Lung microvascular endothelial cell (primary cell): ENCODE measurements at regions not wholly inside any gene's neighbourhood (a gene's known extent, or its start where the extent isn't known, plus 50 kb on each side); places are given as distances from the start of the nearest gene placed in this dataset.

Experiments used
- DNase-seq, 2 donors: peaks; one replicate each; pipeline versions ENCODE4 v3.0.0 to v3.0.0-alpha.2; 2010; ENCODE audit warnings: low read depth in 2 of 2

DNA sequence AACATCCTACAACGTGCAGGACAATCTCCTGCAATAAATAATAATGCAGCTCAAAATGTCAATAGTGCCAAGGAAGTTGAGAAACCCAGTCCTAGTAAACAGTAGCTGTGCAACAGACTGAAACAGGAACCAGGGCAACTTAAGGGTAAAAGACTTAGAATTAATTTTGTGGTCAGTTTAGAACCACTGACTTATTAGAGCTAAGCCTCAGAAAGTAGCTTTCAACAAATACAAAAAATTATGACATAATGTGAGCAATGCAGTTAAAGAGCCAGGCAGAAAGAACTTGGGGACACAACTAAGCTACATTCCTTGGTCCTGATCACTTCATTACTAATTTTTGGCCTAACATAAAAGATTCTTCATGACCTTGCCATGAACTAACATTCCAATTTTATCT, 195.4 kb downstream of the MACC1 start:
- DNase-seq: no peak

DNA sequence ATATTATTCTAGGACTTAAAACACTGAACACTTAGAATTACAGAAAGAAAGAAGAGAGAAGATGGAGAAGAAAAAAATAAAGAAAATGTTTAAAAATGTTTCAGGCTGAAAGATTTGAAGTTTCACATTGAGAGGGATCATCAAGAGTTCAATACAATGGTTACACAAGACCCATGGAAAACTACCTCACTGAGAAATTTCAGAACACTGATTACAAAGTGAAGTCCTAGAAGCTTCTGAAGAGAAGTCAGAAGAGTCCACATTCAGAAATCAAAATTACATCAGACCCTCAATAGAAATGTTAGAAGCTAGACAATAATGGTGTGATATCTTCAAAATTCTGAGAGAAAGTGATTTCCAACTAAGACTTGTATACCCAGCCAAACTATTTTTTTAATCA, 196.1 kb downstream of the MACC1 start:
- DNase-seq: no peak

DNA sequence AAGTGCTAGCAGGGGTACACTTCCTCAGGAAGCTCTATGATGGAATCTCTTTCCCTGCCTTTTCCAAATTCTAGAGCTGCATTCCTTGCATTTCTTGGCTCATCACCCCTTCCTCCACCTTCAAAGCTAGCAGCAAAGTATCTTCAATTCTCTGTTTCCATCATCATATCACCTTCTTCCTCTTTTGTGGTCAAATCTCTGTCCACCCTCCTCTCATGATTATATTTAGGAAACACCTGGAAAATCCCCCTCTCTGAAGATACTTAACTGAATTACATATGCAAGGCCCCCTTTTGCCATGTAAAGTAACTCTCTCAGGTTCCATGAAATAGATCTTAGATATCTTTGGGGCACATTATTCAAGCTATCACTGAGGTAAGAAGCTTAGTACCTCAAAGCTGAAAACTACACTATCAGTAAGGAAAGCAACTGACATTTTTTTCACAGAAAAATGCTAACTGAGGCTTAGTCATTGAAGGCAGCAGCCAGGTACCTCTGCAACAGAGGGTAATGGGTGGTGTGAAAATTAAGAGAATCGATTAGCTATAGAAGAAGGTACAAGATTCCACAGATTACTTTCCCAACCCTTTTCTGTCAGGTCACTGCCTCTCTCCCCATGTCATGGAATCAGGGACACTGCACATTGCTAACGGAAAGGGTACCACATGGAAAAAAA, 197.3 kb downstream of the MACC1 start:
- no peak for DNase-seq

DNA sequence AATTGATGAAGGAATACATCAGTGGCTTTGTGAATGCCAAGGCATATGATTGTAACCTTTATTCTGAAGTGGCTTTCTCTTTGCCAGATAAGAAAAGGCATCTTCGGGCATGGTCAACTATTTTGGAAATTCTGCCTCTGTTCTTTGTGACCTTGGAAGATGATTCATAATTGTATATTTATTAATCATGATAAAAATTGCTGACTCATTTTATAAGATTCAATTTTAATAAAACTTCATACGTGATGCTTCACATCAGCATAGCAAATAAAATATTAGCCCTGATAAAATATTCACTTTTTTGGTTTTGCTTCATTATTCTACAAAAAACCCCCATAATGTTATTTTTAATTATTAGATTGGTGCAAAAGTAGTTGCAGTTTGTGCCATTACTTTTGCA, 200.5 kb downstream of the MACC1 start:
- no peak for DNase-seq

DNA sequence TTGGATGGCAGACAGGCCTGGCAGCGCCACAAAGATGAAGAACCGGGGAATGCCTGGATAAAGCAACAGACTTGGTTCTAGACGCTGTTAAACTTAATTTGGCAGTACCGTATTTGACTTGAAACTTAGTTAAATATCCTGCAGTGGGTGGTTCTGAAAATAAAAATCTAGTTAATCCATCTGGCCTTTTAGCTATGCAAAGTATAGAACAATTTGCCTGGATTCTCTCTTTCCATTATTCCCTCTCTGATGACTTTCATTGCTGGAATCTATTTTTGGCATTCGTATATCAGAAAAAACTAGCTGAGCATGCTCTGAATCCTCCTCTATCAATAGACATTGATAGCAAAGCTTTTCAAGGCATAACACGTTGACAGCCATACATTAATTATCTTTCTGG, 203.6 kb downstream of the MACC1 start:
- DNase-seq: no peak

DNA sequence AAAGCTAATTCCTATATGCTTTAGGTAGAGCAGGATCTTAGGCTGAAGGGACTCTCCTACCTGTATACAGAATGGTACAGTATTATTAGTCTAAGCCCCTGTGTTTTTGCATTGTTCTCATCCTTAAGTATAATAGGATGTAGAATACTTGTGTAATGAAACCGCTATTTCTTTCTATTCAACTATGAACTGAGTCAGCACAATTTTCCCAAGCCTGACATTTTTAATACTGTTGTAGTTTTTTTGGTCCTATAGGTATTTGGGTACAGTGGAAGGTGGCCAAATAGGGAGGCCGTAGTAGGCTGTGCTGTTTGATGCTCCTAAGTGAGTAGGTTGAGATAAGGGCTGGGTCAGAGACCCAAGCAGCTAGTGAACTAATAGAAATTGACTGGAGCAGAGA, 205.1 kb downstream of the MACC1 start:
- no peak for DNase-seq

DNA sequence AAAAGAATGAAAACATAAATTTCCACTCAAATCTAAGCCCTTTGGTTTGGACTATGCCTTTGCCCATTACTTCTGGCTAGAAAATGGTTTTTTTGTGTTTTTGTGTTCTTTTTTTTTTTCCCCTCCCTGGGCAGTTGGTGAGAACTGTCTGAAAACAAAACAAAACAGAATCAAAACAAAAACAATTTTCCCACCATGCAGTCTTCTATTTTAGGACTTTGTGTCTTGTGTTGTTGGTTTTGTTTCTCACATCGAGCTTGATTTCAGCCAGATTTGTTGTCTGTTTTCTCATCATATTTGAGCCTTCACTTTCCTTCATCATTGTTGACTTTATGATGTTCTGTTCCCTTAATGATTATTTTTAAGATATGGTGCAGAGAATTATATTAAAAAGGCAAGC, 206.3 kb downstream of the MACC1 start:
- DNase-seq: no peak

DNA sequence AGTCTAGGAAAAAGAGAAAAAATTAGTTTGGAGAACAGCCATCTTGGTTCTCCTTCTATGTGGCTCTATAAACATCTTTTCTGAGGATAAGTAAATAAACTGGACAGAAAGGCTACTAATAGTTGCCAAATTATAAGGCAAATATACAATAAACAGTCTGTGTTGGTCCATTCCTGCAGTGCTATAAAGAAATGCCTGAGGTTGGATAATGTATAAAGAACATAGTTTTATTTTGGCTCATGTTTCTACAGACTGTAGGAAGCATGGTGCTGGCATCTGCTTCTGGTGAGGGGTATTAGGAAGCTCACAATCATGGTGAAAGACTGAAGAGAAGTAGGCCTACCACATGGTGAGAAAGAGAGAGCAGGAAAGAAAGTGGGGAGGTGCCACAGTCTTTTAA, 209.7 kb downstream of the MACC1 start:
- DNase-seq: no peak

DNA sequence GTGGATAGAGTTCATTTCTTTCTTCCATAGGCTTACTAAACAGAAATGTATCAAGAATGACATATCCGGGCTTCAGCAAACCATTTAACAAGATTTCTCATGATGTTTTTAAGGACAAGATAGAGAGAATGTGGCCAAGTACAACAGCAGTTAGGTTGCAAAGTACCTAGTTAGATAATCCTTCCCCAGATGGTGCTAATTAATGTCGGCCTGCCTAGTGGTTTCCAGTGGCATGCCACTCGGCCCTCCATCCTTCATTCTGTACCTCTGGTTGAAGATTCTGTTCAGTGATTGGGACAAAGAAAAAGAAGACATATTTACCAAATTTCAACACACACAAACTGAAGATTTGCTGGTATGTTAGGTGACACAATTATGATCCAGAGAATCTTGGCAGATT, 212.1 kb downstream of the MACC1 start:
- DNase-seq: no peak

DNA sequence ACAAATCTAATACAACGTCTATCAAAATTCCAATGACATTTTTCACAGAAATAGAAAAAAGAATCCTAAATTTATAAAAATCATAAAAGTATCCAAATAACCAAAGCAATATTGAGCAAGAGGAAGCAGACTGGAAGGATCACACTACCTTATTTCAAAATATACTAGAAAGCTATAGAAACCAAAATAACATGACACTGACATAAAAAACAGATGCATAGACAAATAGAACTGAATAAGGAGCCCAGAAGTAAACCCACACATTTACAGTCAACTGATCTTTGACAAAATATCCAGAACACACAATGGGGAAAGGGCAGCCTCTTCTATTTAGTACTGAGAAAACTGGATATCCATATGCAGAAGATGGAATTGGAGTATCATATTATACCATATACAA, 217.5 kb downstream of the MACC1 start:
- DNase-seq: no peak

DNA sequence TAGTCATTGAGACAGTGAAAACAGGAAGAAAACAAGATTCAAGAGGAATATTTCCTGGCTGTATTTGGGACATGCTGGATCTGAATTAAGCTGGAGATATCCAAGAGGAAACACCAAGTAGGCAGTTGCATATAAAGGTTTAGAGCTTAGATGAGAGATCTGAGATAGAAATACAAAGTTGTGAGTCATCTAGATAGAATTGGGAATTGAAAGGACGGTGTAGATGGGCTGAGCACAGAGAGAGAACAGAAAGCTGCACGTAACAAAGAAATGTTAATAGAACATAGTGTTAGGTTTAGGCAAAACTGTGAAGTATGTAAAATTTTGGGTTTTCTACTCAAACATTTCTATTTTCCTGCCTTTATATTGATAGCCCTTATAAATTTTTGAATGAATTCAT, 218.5 kb upstream of the TMEM196 start:
- DNase-seq: no peak

DNA sequence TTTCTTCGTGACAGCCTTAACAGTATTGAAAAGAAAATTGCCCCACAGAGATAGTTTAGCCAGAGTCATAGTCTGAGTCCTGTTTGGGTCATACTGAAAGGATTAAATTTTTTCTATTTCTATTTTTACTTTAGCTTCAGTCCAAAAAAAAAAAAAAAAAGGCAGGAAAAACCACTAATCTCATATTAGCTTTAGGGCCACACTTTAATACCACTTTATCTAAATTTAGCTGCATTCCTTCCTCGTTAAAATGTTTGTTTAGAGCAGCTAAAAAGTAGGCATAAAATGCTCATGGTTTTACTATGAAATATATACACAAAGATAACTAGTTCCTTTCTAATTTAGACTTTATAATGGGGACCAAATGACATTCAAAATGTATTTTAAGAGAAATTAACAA, 216.5 kb upstream of the TMEM196 start:
- no peak for DNase-seq

DNA sequence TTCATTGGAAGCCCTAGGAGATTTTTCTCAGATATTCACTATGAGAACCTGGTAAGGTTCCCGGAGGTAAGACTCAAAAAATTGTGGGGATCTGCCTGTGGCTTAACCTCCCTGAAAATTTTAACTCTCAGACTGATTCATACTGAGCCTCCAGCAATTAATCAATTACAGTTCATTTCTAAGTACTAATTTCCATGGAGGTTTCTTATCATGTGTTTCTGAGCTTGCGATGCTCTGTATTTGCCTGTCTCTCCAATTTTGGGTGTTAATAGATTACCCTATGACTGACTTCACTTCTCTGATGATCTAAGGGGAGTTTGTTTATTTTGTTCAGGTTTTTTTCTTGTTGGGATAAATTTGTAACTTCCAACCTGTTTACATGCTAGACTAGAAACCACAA, 215.4 kb upstream of the TMEM196 start:
- no peak for DNase-seq

DNA sequence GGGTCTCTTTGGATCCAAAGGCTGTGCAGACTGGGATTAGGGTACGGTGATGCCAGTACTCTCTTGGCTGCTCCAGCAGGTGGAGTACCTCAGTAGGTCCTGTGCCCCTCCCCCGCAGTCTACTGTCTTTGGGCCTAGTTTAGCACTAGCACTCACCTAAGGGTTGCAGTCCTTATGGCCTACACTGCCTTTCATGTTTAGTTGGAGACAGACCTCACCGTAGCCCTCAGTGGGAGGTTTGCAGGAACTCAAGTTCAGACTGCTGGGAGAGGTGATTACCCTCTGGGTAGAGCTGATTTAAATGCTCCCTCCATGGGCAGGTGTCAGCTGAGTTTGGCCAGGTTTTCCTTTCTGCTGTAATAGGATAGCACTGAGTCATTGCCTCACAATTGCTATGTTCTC, 210.8 kb upstream of the TMEM196 start:
- DNase-seq: peak in 1 of 2 donors; percentile 0

DNA sequence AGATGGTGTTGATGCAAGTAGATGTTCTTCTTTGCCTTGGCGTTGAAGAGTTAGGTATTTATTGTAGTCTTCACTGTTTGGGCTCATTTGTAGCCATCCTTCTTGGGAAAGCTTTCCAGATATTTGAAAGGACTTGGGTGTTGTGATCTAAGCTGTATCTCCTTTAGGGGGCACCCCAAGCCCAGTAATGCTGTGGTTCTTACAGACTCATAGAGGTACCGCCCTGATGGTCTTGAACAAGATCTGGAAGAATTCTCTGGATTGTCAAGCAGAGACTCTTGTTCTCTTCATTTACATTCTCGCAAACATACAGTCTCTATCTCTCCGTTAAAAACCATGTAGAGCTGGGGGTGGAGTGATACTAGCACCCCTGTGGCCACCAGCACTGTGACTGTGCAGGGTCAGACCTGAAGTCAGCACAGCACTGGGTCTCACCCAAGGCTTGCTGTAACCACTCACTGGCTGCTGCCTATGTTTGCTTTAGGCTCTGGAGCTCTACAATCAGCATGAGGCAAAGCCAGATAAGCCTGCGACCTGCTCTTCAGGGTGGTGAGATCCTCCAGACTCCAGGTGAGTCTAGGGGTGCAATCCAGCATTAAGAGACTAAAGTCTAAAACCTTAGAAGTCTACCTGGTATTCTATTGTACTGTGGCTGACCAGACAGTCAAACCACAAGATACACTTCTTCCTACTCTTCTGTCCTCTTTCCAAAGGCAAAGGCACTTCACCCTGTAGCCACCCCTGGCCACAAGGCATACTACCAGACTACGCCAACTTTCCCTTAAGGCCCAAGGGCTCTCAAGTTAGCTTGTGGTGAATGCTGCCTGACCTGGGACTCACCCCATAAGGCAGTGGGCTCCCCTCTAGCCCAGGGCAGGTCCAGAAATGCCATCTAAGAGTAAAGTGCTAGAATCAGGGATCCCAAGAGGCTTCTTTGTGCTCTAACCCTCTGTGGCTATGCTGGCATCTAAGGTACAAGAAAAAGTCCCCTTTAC, 209.7 kb upstream of the TMEM196 start:
- peak; percentile 2 to 14 for DNase-seq

DNA sequence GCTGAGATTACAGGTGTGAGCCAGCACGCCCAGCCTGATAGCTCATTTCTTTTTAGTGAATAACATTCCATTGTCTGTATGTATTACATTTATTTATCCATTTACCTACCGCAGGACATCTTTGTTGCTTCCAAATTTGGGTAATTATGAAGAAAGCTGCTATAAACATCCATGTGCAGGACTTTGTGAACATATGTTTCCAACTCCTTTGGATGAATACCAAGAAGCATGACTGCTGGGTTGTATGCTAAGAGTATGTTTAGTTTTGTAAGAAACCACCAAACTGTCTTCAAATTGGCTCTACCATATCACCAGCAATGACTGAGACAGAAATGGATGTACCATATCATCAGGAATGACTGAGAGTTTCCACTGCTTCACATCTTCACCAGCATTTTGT, 200.2 kb upstream of the TMEM196 start:
- no peak for DNase-seq

DNA sequence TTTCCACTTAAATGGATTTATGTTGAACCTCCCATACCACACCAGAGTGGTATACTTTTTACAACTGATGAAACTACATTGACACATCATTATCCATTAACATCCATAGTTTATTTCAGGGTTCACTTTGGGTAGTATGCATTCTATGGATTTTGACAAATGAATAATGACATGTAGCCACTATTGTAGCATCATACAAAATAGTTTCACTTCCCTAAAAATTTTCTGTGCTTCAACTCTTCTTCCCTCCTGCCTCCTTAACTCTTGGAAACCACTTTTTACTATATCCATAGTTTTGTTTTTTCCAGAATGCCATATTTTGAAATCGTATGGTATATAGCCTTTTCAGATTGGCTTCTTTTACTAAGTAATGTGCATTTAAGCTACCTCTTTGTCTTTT, 199.5 kb upstream of the TMEM196 start:
- DNase-seq: no peak

DNA sequence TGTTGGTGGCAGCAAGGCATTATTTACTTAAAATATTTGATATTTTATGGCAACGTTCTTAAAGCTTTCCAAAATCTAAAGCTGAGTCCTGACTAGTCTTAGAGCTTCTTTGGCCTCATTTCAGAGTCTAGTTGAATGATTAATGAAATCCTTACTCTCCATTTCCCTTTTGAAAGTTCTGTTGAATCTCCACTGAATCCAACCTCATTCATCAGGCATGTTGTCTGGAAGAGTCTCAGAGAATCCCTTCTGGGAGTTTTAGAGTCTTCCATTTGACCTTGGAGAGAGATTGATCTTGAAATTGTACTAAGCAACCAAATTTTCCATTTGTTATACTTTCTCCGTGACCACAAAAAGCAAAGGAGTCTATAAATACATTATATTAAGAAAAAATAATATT, 198.5 kb upstream of the TMEM196 start:
- DNase-seq: no peak

DNA sequence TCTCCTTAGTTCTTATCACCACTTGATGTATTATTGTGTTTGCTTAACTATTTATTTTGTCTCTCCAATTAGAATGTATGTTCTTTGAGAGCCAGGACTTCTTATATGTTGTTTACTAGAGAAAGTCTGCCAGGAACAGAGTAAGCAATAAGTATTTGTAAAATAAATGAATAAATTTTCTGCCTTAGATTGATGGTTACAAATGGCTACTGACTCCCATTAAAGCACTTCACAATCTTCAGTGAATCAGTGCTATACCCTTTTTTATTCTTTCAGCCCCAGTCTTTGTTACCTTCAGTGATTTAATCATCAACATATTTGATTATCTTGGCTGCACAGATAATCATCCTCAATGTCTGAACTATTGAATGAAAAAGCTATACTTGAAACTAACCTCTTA, 197.1 kb upstream of the TMEM196 start:
- DNase-seq: no peak

DNA sequence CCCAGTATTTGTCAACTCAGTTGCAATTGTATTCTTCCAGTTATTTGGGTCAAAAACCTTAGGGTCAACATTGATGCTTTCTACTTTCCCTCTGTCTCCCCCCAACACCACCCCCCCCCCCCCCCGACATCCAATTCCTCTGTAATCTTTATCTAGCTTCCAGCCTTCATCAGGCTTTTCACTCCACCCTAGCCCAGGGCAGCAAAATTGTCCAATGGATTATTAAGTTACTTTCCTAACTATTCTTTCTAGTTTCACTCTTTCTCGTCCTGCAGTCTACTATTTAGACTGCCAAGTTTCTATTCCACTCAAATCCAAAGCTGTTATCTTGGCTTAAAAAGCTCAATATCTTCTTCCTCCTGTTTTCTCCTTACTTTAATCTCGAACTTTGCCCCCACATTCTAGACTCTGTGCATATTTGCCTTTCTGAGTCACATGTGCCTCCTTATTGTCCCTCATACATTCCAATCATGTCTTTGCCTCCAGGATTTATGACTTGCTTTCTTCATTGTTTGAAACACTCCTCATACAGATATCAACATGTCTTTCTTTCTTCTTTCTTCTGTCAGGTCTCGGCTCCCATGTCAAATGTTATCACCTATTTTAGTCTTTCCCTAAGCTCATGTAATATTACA, 196.6 kb upstream of the TMEM196 start:
- no peak for DNase-seq

DNA sequence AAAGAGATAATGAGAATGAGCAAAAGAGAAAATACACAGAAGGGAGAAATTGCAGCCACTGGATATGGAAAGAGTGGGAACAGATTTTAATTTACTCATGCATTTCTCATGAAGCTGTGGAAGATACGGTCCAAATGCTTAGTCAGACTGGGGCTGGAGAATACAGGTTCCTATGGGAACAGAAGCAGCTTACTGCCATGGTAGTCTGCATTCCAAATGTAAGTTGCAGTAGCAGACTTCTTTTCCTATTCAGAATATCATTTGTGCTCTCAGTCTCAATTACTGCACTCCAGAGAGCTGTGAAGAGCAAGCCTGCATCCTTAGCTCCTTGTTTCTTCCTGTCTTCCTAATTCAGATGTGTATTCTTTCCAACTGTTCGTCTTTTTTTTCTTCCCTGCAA, 190.8 kb upstream of the TMEM196 start:
- no peak for DNase-seq

DNA sequence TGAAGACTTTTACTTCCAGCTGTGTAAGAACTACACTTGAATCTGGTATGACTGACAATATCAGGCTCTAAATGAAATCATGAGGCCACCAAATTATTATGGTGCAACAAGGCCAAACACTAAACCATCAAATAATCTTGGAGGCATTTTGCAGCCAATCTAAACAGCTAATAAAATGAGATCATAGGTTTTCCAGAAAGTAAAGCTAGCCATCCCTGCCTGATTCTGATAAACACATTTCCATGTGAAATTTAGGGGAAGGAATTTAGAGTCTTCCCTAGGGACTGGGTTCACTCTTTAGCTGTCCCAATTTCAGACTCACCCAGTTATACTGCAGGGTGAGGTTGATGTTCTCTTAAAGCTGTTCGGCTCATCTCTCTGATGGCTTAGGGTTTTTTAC, 190.3 kb upstream of the TMEM196 start:
- no peak for DNase-seq
